ENCODE measurements at regions not wholly inside any gene's neighbourhood (a gene's known extent, or its start where the extent isn't known, plus 50 kb on each side); places are given as distances from the start of the nearest gene placed in this dataset.

- no peak for TF ChIP-seq CUX1 (CRISPR knock-in tag; IDR thresholded peaks at IDR 0.05)
- peak in 1 of 2 experiments; percentile 38; a peak in 1 of 3 replicates for TF ChIP-seq CBX3 (IDR thresholded peaks at IDR 0.05; ENCODE audit: borderline replicate concordance in 1 of 2, low read length in 2 of 2)
- TF ChIP-seq GTF3C2 (IDR thresholded peaks at IDR 0.05; ENCODE audit: borderline replicate concordance, extremely low read depth, insufficient read length) = no peak
- TF ChIP-seq BACH1 (tag; IDR thresholded peaks at IDR 0.05) = no peak
- peak; percentile 66; the same call in 1 of the 2 replicates for TF ChIP-seq GMEB1 (CRISPR knock-in tag; IDR thresholded peaks at IDR 0.05)
- no peak for TF ChIP-seq ILF3 (IDR thresholded peaks at IDR 0.05; ENCODE audit: borderline replicate concordance)
- no peak for TF ChIP-seq MAFF (IDR thresholded peaks at IDR 0.05; ENCODE audit: low read length)
- no peak for TF ChIP-seq MEF2D (tag; conservative IDR thresholded peaks at IDR 0.05; ENCODE audit: low read depth)
- no peak for TF ChIP-seq POLR3A (IDR thresholded peaks at IDR 0.05; ENCODE audit: borderline replicate concordance, extremely low read depth, insufficient read depth, insufficient read length)
These were observed 168.5 kb downstream of the SUCLG1 start (continued) for GRCh38 chr2:84290537-84290936.
